Mesothelial cell of epicardium (in vitro differentiated cells): ENCODE measurements at regions not wholly inside any gene's neighbourhood (a gene's known extent, or its start where the extent isn't known, plus 50 kb on each side); places are given as distances from the start of the nearest gene placed in this dataset.
"Not testable (repeated sequence)": the region's sequence is repeated elsewhere in the genome, so short reads cannot be mapped to it uniquely, and the experiment has no call there.

Source experiments
- DNase-seq, 2 experiments: peaks; one replicate each; pipeline ENCODE4 v3.0.0; 2021; ENCODE audit warnings: low spot score in 2 of 2; ENCODE audit not compliant: unreplicated experiment in 2 of 2
- H3K27ac Mint-ChIP-seq: 2 replicates; pipeline ENCODE4 v1.8.0; 2021; ENCODE audit warnings: mixed read lengths
- H3K27me3 Mint-ChIP-seq: 2 replicates; pipeline ENCODE4 v1.8.0; 2021; ENCODE audit warnings: low read depth, mixed read lengths
- H3K36me3 Mint-ChIP-seq: 2 replicates; pipeline ENCODE4 v1.8.0; 2021; ENCODE audit warnings: mixed read lengths
- H3K4me1 Mint-ChIP-seq: 2 replicates; pipeline ENCODE4 v1.8.0; 2021; ENCODE audit warnings: mixed read lengths
- H3K4me3 Mint-ChIP-seq: 2 replicates; pipeline ENCODE4 v1.8.0; 2021; ENCODE audit warnings: mild to moderate bottlenecking, moderate library complexity, mixed read lengths
- H3K9me3 Mint-ChIP-seq: 2 replicates; pipeline ENCODE4 v1.8.0; 2021; ENCODE audit warnings: mixed read lengths
- CTCF ChIP-seq: fragments of 200-600 bp; sonication (generic); IDR thresholded peaks from one replicate; pipeline ENCODE4 v1.5.0; 2021; ENCODE audit warnings: antibody characterized with exemption; ENCODE audit not compliant: unreplicated experiment

- Mint-ChIP-seq H3K27me3 (no peaks in the 10 kb centered on the region), H3K4me1 (no peaks in the 10 kb centered on the region), H3K9me3 (peaks cover 4% of the 10 kb centered on the region), H3K27ac (no peak overlapping the region), H3K36me3 (no peaks in the 10 kb centered on the region), H3K4me3 (no peak overlapping the region)
- DNase-seq = no peak
- TF ChIP-seq CTCF = no peak
Measured at GRCh38 chr1:187568067-187568466, 739.3 kb downstream of the PLA2G4A start.

DNA sequence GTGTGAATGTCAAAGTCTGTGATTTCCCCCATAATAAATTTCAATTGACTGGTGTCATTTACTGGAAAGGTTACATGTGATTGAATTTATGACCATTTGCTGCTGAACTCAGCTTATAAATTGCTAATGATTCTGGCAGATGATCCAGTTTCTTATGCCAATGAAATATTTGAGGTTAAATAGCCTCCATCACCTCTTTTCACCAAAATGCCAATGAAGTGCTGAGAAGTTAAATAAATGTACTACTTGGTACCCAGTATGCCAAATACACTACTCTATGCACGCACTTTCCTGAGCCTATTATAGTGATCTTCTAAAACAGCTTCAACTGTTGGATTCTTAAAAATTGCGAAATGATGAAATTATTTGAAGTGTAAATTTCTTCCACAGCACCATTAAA is 741.4 kb downstream of the PLA2G4A start:
- peaks cover 4% of the 10 kb centered on the region for H3K9me3 Mint-ChIP-seq
- H3K36me3 Mint-ChIP-seq = no peaks in the 10 kb centered on the region
- TF ChIP-seq CTCF = no peak
- H3K4me3 Mint-ChIP-seq = no peak overlapping the region
- no peak for DNase-seq
- H3K27ac Mint-ChIP-seq = no peak overlapping the region
- no peaks in the 10 kb centered on the region for H3K27me3 Mint-ChIP-seq
- peaks cover 1% of the 10 kb centered on the region for H3K4me1 Mint-ChIP-seq

- no peaks in the 10 kb centered on the region for H3K27me3 Mint-ChIP-seq
- TF ChIP-seq CTCF = no peak
- no peak overlapping the region for H3K27ac Mint-ChIP-seq
- peaks cover 1% of the 10 kb centered on the region for H3K4me1 Mint-ChIP-seq
- H3K4me3 Mint-ChIP-seq = no peak overlapping the region
- DNase-seq = no peak
- no peaks in the 10 kb centered on the region for H3K36me3 Mint-ChIP-seq
- H3K9me3 Mint-ChIP-seq = no peaks in the 10 kb centered on the region
Measured at GRCh38 chr1:187577610-187578009, 748.9 kb downstream of the PLA2G4A start.

DNA sequence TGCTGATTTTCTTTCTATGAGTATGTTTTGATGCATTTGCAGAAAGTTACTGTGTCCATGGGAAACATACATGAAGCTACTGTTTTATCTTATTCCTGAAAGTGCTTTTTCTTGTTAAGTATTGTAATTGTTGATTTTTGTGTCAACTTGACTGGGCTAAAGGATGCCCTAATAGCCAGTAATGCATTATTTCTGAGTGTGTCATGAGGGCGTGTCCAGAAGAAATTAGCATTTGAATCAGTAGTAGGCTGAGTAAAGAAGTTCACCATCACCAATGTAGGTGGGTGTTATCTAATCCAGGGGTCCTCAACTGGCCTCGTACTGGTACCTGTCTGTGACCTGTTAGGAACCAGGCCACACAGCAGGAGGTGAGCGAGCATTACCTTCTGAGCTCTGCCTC is 760.2 kb downstream of the PLA2G4A start:
- no peak for DNase-seq
- Mint-ChIP-seq H3K4me3 (no peak overlapping the region), H3K4me1 (peaks cover 2% of the 10 kb centered on the region), H3K27ac (no peak overlapping the region), H3K27me3 (no peaks in the 10 kb centered on the region), H3K9me3 (peaks cover under 1% of the 10 kb centered on the region), H3K36me3 (no peaks in the 10 kb centered on the region)
- TF ChIP-seq CTCF = no peak

GRCh38 chr1:187605736-187606135 is 777.0 kb downstream of the PLA2G4A start:
- H3K27me3 Mint-ChIP-seq = no peaks in the 10 kb centered on the region
- no peak for DNase-seq
- peaks cover 19% of the 10 kb centered on the region for H3K9me3 Mint-ChIP-seq
- no peak for TF ChIP-seq CTCF
- H3K4me1 Mint-ChIP-seq = no peaks in the 10 kb centered on the region
- peaks cover 5% of the 10 kb centered on the region for H3K36me3 Mint-ChIP-seq
- no peak overlapping the region for H3K27ac Mint-ChIP-seq
- no peak overlapping the region for H3K4me3 Mint-ChIP-seq

- not testable (repeated sequence) for H3K36me3 Mint-ChIP-seq, DNase-seq, H3K27ac Mint-ChIP-seq, H3K4me3 Mint-ChIP-seq, H3K4me1 Mint-ChIP-seq, H3K27me3 Mint-ChIP-seq
- H3K9me3 Mint-ChIP-seq = peaks cover 26% of the 10 kb centered on the region
Measured at GRCh38 chr1:187615853-187616735, 787.3 kb downstream of the PLA2G4A start.

- H3K4me1 Mint-ChIP-seq, H3K36me3 Mint-ChIP-seq, H3K27me3 Mint-ChIP-seq, DNase-seq, H3K4me3 Mint-ChIP-seq, H3K27ac Mint-ChIP-seq: not testable (repeated sequence)
- peaks cover 20% of the 10 kb centered on the region for H3K9me3 Mint-ChIP-seq
Measured at GRCh38 chr1:187616830-187617229, 788.1 kb downstream of the PLA2G4A start.
